Common myeloid progenitor, CD34-positive (primary cell): ENCODE measurements at regions not wholly inside any gene's neighbourhood (a gene's known extent, or its start where the extent isn't known, plus 50 kb on each side); places are given as distances from the start of the nearest gene placed in this dataset.
"Not testable (repeated sequence)": the region's sequence is repeated elsewhere in the genome, so short reads cannot be mapped to it uniquely, and the experiment has no call there.

Experiments
- CTCF ChIA-PET: fragments of 350-600 bp; sonication (Branson Sonifier 250); formaldehyde crosslinking; loops from one replicate; lab custom pipeline; 2021; ENCODE audit warnings: antibody characterized with exemption; lab: Charles Lee
- POLR2A ChIA-PET: fragments of 350-600 bp; sonication (Branson Sonifier 250); formaldehyde crosslinking; loops from one replicate; lab custom pipeline; 2021; ENCODE audit warnings: antibody characterized with exemption; lab: Charles Lee
- DNase-seq, 3 donors: peaks; one replicate each; pipeline versions ENCODE4 v3.0.0 to v3.0.0-alpha.2; 2013
- H3K27ac ChIP-seq, 2 experiments: 1 replicate in 1 of 2; 2 replicates in 1 of 2; pipeline ENCODE4 v1.7.0; 2013; ENCODE audit warnings: inconsistent platforms in 2 of 2, low read length in 2 of 2, mild to moderate bottlenecking in 2 of 2, low read depth in 1 of 2, moderate library complexity in 1 of 2; ENCODE audit not compliant: severe bottlenecking in 2 of 2, insufficient read depth in 1 of 2, poor library complexity in 1 of 2
- H3K27me3 ChIP-seq, 5 experiments: replicated peaks in 2 of 5; 1 replicate in 3 of 5; 2 replicates in 2 of 5; pipeline versions ENCODE4 v1.6.1 to v1.7.0; 2013; ENCODE audit warnings: low read length in 4 of 5, mild to moderate bottlenecking in 2 of 5, moderate library complexity in 2 of 5, inconsistent platforms in 1 of 5; ENCODE audit not compliant: insufficient read depth in 5 of 5, control insufficient read depth in 4 of 5
- H3K36me3 ChIP-seq, 4 experiments: 1 replicate in 2 of 4; 2 replicates in 2 of 4; pipeline versions ENCODE4 v1.6.1 to v1.7.0; 2013; ENCODE audit warnings: low read length in 3 of 4, control low read depth in 1 of 4, mild to moderate bottlenecking in 1 of 4; ENCODE audit not compliant: control insufficient read depth in 4 of 4, insufficient read depth in 4 of 4
- H3K4me1 ChIP-seq, 4 experiments: 1 replicate in 3 of 4; 2 replicates in 1 of 4; pipeline versions ENCODE4 v1.6.1 to v1.7.1; 2013; ENCODE audit warnings: low read length in 3 of 4, mild to moderate bottlenecking in 3 of 4, control low read depth in 1 of 4, inconsistent platforms in 1 of 4, moderate library complexity in 1 of 4; ENCODE audit not compliant: control insufficient read depth in 4 of 4, insufficient read depth in 4 of 4; ENCODE audit errors: control extremely low read depth in 1 of 4
- H3K4me3 ChIP-seq, 7 experiments: 1 replicate in 4 of 7; 2 replicates in 3 of 7; pipeline versions ENCODE4 v1.5.1 to v1.7.0; 2013; ENCODE audit warnings: mild to moderate bottlenecking in 7 of 7, low read length in 6 of 7, moderate library complexity in 6 of 7, inconsistent platforms in 2 of 7, low read depth in 2 of 7, control low read depth in 1 of 7; ENCODE audit not compliant: insufficient read depth in 4 of 7, control insufficient read depth in 1 of 7; ENCODE audit errors: extremely low read depth in 1 of 7
- H3K9me3 ChIP-seq, 5 experiments: 1 replicate in 4 of 5; 2 replicates in 1 of 5; pipeline versions ENCODE4 v1.6.1 to v1.7.1; 2013; ENCODE audit warnings: low read length in 4 of 5, mild to moderate bottlenecking in 2 of 5, inconsistent platforms in 1 of 5, low read depth in 1 of 5, moderate library complexity in 1 of 5; ENCODE audit not compliant: control insufficient read depth in 4 of 5, insufficient read depth in 2 of 5; ENCODE audit errors: control extremely low read depth in 1 of 5
- WGBS: methylation state at CpG from one replicate; pipeline ENCODE4 v1.1.5; 2013; ENCODE audit not compliant: insufficient coverage; 5-methylcytosine and 5-hydroxymethylcytosine counted together

- H3K27me3 ChIP-seq: no peaks in the 10 kb centered on the region
- H3K9me3 ChIP-seq: peaks cover 0 to 3% (median 2%) of the 10 kb centered on the region in 5 experiments
- POLR2A ChIA-PET: no interaction called here
- H3K36me3 ChIP-seq: no peaks in the 10 kb centered on the region
- H3K4me3 ChIP-seq: no peak overlapping the region
- no peaks in the 10 kb centered on the region for H3K4me1 ChIP-seq
- no peak overlapping the region for H3K27ac ChIP-seq
- CTCF ChIA-PET: no interaction called here
- no peak for DNase-seq
Measured at GRCh38 chr17:71613996-71614395, 506.8 kb upstream of the SOX9 start.

- Histone ChIP-seq H3K27me3 (no peaks in the 10 kb centered on the region), H3K4me3 (no peak overlapping the region), H3K9me3 (peaks cover 0 to 3% (median 2%) of the 10 kb centered on the region in 5 experiments), H3K4me1 (no peaks in the 10 kb centered on the region), H3K36me3 (no peaks in the 10 kb centered on the region), H3K27ac (no peak overlapping the region)
- CTCF ChIA-PET: interaction anchor here (0.5 kb wide), 1 partner anchor 866 kb away, joined by 4 read pairs; no protein-coding TSS in a partner anchor
- no peak for DNase-seq
- POLR2A ChIA-PET: no interaction called here
- whole genome bisulfite sequencing: 70% methylated on average over 3 of the region's 4 CpGs
Measured at GRCh38 chr17:71615820-71616219, 505.0 kb upstream of the SOX9 start.

- H3K4me1 ChIP-seq, POLR2A ChIA-PET, H3K27ac ChIP-seq, H3K4me3 ChIP-seq, H3K9me3 ChIP-seq, DNase-seq, H3K27me3 ChIP-seq, CTCF ChIA-PET, H3K36me3 ChIP-seq: not testable (repeated sequence)
Measured at GRCh38 chr17:71617767-71618166, 503.1 kb upstream of the SOX9 start.

GRCh38 chr17:71625330-71625729, 495.5 kb upstream of the SOX9 start:
- POLR2A ChIA-PET: no interaction called here

GRCh38 chr17:71628306-71628705, 492.5 kb upstream of the SOX9 start:
- WGBS: 80% methylated on average over 1 of the region's 1 CpG
- H3K4me1 ChIP-seq: no peaks in the 10 kb centered on the region
- POLR2A ChIA-PET: no interaction called here
- H3K4me3 ChIP-seq: no peak overlapping the region
- H3K9me3 ChIP-seq: no peaks in the 10 kb centered on the region
- CTCF ChIA-PET: no interaction called here
- H3K27me3 ChIP-seq: no peaks in the 10 kb centered on the region
- no peak for DNase-seq
- H3K36me3 ChIP-seq: no peaks in the 10 kb centered on the region
- H3K27ac ChIP-seq: no peak overlapping the region

More at GRCh38 chr17:71625330-71625729, 495.5 kb upstream of the SOX9 start:
- Histone ChIP-seq H3K36me3 (no peaks in the 10 kb centered on the region), H3K9me3 (no peaks in the 10 kb centered on the region), H3K27ac (no peak overlapping the region), H3K4me1 (no peaks in the 10 kb centered on the region), H3K4me3 (no peak overlapping the region), H3K27me3 (no peaks in the 10 kb centered on the region)
- no peak for DNase-seq
- WGBS: no CpG with 5 or more reads among the region's 1 CpG
- CTCF ChIA-PET: no interaction called here

- no CpG with 5 or more reads among the region's 1 CpG for WGBS
- ChIA-PET POLR2A (no interaction called here), CTCF (no interaction called here)
- no peak for DNase-seq
- no peaks in the 10 kb centered on the region for H3K4me1 ChIP-seq
- H3K4me3 ChIP-seq: no peak overlapping the region
- H3K9me3 ChIP-seq: no peaks in the 10 kb centered on the region
- H3K36me3 ChIP-seq: no peaks in the 10 kb centered on the region
- no peak overlapping the region for H3K27ac ChIP-seq
- no peaks in the 10 kb centered on the region for H3K27me3 ChIP-seq
Measured at GRCh38 chr17:71631483-71631882, 489.3 kb upstream of the SOX9 start.

- Histone ChIP-seq H3K9me3 (no peaks in the 10 kb centered on the region), H3K27me3 (no peaks in the 10 kb centered on the region), H3K4me1 (no peaks in the 10 kb centered on the region), H3K4me3 (no peak overlapping the region), H3K27ac (no peak overlapping the region), H3K36me3 (no peaks in the 10 kb centered on the region)
- ChIA-PET POLR2A (no interaction called here), CTCF (no interaction called here)
- 88% methylated on average over 1 of the region's 2 CpGs for WGBS
- DNase-seq: no peak
Measured at GRCh38 chr17:71632328-71632727, 488.5 kb upstream of the SOX9 start.
